ENCODE measurements at regions not wholly inside any gene's neighbourhood (a gene's known extent, or its start where the extent isn't known, plus 50 kb on each side); places are given as distances from the start of the nearest gene placed in this dataset.

- no peaks in the 10 kb centered on the region for H3K9me3 ChIP-seq (ENCODE audit: severe bottlenecking)
- H3K36me3 ChIP-seq = no peaks in the 10 kb centered on the region
- no peak overlapping the region for H3K27ac ChIP-seq
- no peaks in the 10 kb centered on the region for H3K27me3 ChIP-seq (ENCODE audit: insufficient read depth, low read depth, severe bottlenecking)
- TF ChIP-seq CTCF (IDR thresholded peaks at IDR 0.05; ENCODE audit: low read depth, low read length) = no peak
- no peak overlapping the region for H3K4me3 ChIP-seq (ENCODE audit: low read depth, low read length)
- DNase-seq = no peak
Measured at GRCh38 chr2:12795851-12796250, 79.1 kb downstream of the TRIB2 start.

GRCh38 chr2:12796657-12797056 is 79.9 kb downstream of the TRIB2 start:
- H3K4me3 ChIP-seq (ENCODE audit: low read depth, low read length) = no peak overlapping the region
- no peaks in the 10 kb centered on the region for H3K27me3 ChIP-seq (ENCODE audit: insufficient read depth, low read depth, severe bottlenecking)
- DNase-seq = no peak
- no peaks in the 10 kb centered on the region for H3K36me3 ChIP-seq
- no peak for TF ChIP-seq CTCF (IDR thresholded peaks at IDR 0.05; ENCODE audit: low read depth, low read length)
- H3K27ac ChIP-seq = no peak overlapping the region
- H3K9me3 ChIP-seq (ENCODE audit: severe bottlenecking) = no peaks in the 10 kb centered on the region

GRCh38 chr2:12797815-12798214 is 81.1 kb downstream of the TRIB2 start:
- no peak for DNase-seq
- no peaks in the 10 kb centered on the region for H3K27me3 ChIP-seq (ENCODE audit: insufficient read depth, low read depth, severe bottlenecking)
- no peak for TF ChIP-seq CTCF (IDR thresholded peaks at IDR 0.05; ENCODE audit: low read depth, low read length)
- H3K36me3 ChIP-seq = no peaks in the 10 kb centered on the region
- no peak overlapping the region for H3K27ac ChIP-seq
- H3K4me3 ChIP-seq (ENCODE audit: low read depth, low read length) = no peak overlapping the region
- H3K9me3 ChIP-seq (ENCODE audit: severe bottlenecking) = peaks cover 5% of the 10 kb centered on the region

- H3K9me3 ChIP-seq (ENCODE audit: severe bottlenecking) = peaks cover 5% of the 10 kb centered on the region
- TF ChIP-seq CTCF (IDR thresholded peaks at IDR 0.05; ENCODE audit: low read depth, low read length) = no peak
- H3K27me3 ChIP-seq (ENCODE audit: insufficient read depth, low read depth, severe bottlenecking) = no peaks in the 10 kb centered on the region
- H3K27ac ChIP-seq = no peak overlapping the region
- no peaks in the 10 kb centered on the region for H3K36me3 ChIP-seq
- no peak overlapping the region for H3K4me3 ChIP-seq (ENCODE audit: low read depth, low read length)
- DNase-seq = no peak
Measured at GRCh38 chr2:12803607-12804006, 86.9 kb downstream of the TRIB2 start.

- H3K27ac ChIP-seq = no peak overlapping the region
- H3K9me3 ChIP-seq (ENCODE audit: severe bottlenecking) = peaks cover 5% of the 10 kb centered on the region
- H3K4me3 ChIP-seq (ENCODE audit: low read depth, low read length) = no peak overlapping the region
- TF ChIP-seq CTCF (IDR thresholded peaks at IDR 0.05; ENCODE audit: low read depth, low read length) = no peak
- no peaks in the 10 kb centered on the region for H3K27me3 ChIP-seq (ENCODE audit: insufficient read depth, low read depth, severe bottlenecking)
- no peaks in the 10 kb centered on the region for H3K36me3 ChIP-seq
- no peak for DNase-seq
Measured at GRCh38 chr2:12804091-12804856, 87.5 kb downstream of the TRIB2 start.

GRCh38 chr2:12805033-12805432 is 88.3 kb downstream of the TRIB2 start:
- no peak overlapping the region for H3K4me3 ChIP-seq (ENCODE audit: low read depth, low read length)
- no peak for TF ChIP-seq CTCF (IDR thresholded peaks at IDR 0.05; ENCODE audit: low read depth, low read length)
- H3K36me3 ChIP-seq = no peaks in the 10 kb centered on the region
- H3K27ac ChIP-seq = no peak overlapping the region
- H3K9me3 ChIP-seq (ENCODE audit: severe bottlenecking) = peaks cover 5% of the 10 kb centered on the region
- no peak for DNase-seq
- H3K27me3 ChIP-seq (ENCODE audit: insufficient read depth, low read depth, severe bottlenecking) = no peaks in the 10 kb centered on the region
